GM21526 (cell line): ENCODE measurements at regions not wholly inside any gene's neighbourhood (a gene's known extent, or its start where the extent isn't known, plus 50 kb on each side); places are given as distances from the start of the nearest gene placed in this dataset.

Source experiments
- ATAC-seq: cut with Tn5 transposase; IDR thresholded peaks from one replicate; pipeline ENCODE4 v1.9.1; 2021; ENCODE audit warnings: moderate library complexity; ENCODE audit not compliant: unreplicated experiment, low FRiP score

GRCh38 chr14:50055461-50056228 lies 60.7 kb downstream of the VCPKMT start:
- ATAC-seq, result no peak

- ATAC-seq, result no peak
Measured at GRCh38 chr14:50056435-50056834, 59.9 kb downstream of the VCPKMT start.

- ATAC-seq, result no peak
Measured at GRCh38 chr14:50057331-50057730, 59.0 kb downstream of the VCPKMT start.

GRCh38 chr14:50058113-50058512 lies 58.3 kb downstream of the VCPKMT start:
- ATAC-seq, result no peak
